Chondrocyte (in vitro differentiated cells): ENCODE measurements at regions not wholly inside any gene's neighbourhood (a gene's known extent, or its start where the extent isn't known, plus 50 kb on each side); places are given as distances from the start of the nearest gene placed in this dataset.
"Not testable (repeated sequence)": the region's sequence is repeated elsewhere in the genome, so short reads cannot be mapped to it uniquely, and the experiment has no call there.

ENCODE experiments used
- DNase-seq: peaks from one replicate; pipeline ENCODE4 v3.0.0; 2021; ENCODE audit warnings: mixed read lengths, low spot score
- H3K27ac Mint-ChIP-seq: one replicate; pipeline ENCODE4 v1.8.0; 2021; ENCODE audit warnings: mild to moderate bottlenecking, moderate library complexity, mixed read lengths; ENCODE audit not compliant: unreplicated experiment
- H3K27me3 Mint-ChIP-seq: 2 replicates; pipeline ENCODE4 v1.8.0; 2021; ENCODE audit warnings: low read depth, mixed read lengths
- H3K36me3 Mint-ChIP-seq: 2 replicates; pipeline ENCODE4 v1.8.0; 2021; ENCODE audit warnings: low read depth, mixed read lengths
- H3K4me1 Mint-ChIP-seq: 2 replicates; pipeline ENCODE4 v1.8.0; 2021; ENCODE audit warnings: low read depth, mild to moderate bottlenecking, mixed read lengths
- H3K4me3 Mint-ChIP-seq: one replicate; pipeline ENCODE4 v1.8.0; 2021; ENCODE audit warnings: mild to moderate bottlenecking, moderate library complexity, mixed read lengths; ENCODE audit not compliant: unreplicated experiment
- H3K9me3 Mint-ChIP-seq: 2 replicates; pipeline ENCODE4 v1.8.0; 2021; ENCODE audit warnings: low read depth, mixed read lengths
- CTCF ChIP-seq: fragments of 200-600 bp; sonication (generic); IDR thresholded peaks from 2 replicates; pipeline ENCODE4 v1.5.0; 2021; ENCODE audit warnings: antibody characterized with exemption, mild to moderate bottlenecking, moderate library complexity

- H3K9me3 Mint-ChIP-seq = no peaks in the 10 kb centered on the region
- DNase-seq = no peak
- no peak overlapping the region for H3K27ac Mint-ChIP-seq
- no peaks in the 10 kb centered on the region for H3K4me1 Mint-ChIP-seq
- H3K27me3 Mint-ChIP-seq = peaks cover 41% of the 10 kb centered on the region
- TF ChIP-seq CTCF = no peak
- no peaks in the 10 kb centered on the region for H3K36me3 Mint-ChIP-seq
- no peak overlapping the region for H3K4me3 Mint-ChIP-seq
Measured at GRCh38 chr2:175351512-175351911, 170.0 kb upstream of the ATP5MC3 start.

DNA sequence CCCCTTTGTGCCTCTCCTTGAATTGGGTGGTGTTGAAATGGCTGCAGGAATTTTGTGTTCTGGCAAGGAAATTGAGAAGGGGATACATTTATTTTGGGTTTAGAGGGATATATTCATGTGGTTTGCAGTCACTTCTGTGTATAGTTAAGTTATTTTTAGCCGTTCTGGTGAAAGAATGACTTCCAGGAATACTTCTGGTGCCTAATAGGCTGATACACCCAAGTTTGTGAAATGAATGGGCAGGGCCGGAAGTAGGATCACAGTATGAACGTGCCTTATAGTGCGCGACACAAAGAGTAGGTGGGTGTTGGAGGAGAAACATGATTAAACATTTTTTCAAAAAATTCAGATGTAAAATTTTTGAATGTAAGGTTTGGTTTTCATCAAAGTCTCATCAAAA, 168.6 kb upstream of the ATP5MC3 start:
- Mint-ChIP-seq H3K27ac (no peak overlapping the region), H3K27me3 (peaks cover 37% of the 10 kb centered on the region), H3K4me1 (no peaks in the 10 kb centered on the region), H3K4me3 (no peak overlapping the region), H3K9me3 (no peaks in the 10 kb centered on the region), H3K36me3 (no peaks in the 10 kb centered on the region)
- TF ChIP-seq CTCF = no peak
- DNase-seq = no peak

- H3K27me3 Mint-ChIP-seq = peaks cover 11% of the 10 kb centered on the region
- DNase-seq = no peak
- H3K27ac Mint-ChIP-seq = no peak overlapping the region
- H3K9me3 Mint-ChIP-seq = peaks cover 34% of the 10 kb centered on the region
- no peak overlapping the region for H3K4me3 Mint-ChIP-seq
- H3K36me3 Mint-ChIP-seq = peaks cover 2% of the 10 kb centered on the region
- TF ChIP-seq CTCF = no peak
- no peaks in the 10 kb centered on the region for H3K4me1 Mint-ChIP-seq
Measured at GRCh38 chr2:175342085-175342484, 160.6 kb upstream of the ATP5MC3 start.

DNA sequence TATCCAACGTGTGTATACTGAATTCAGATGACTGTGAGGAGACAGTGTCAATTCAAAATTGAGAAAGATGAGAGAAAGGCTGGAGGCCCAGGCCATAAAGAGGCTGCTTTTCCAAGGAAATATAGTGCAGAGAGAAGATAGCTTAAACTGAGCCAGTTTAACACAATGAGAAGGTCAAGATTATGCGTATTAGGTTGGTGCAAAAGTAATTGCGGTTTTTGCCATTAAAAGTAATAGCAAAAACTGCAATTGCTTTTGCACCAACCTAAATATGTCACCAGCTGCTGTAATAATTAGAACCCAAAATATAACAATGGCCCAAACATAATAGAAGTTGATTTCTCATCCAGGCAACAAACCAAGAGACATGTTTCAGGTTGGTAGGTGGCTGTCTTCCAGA, 148.7 kb upstream of the ATP5MC3 start:
- Mint-ChIP-seq H3K27me3 (peaks cover 5% of the 10 kb centered on the region), H3K4me1 (no peaks in the 10 kb centered on the region), H3K27ac (no peak overlapping the region), H3K36me3 (no peaks in the 10 kb centered on the region), H3K4me3 (no peak overlapping the region), H3K9me3 (peaks cover 21% of the 10 kb centered on the region)
- DNase-seq = no peak
- no peak for TF ChIP-seq CTCF

GRCh38 chr2:175326801-175327200, 145.3 kb upstream of the ATP5MC3 start:
- no peaks in the 10 kb centered on the region for H3K4me1 Mint-ChIP-seq
- no peak for TF ChIP-seq CTCF
- H3K9me3 Mint-ChIP-seq = peaks cover 20% of the 10 kb centered on the region
- H3K27ac Mint-ChIP-seq = no peak overlapping the region
- no peaks in the 10 kb centered on the region for H3K36me3 Mint-ChIP-seq
- no peak overlapping the region for H3K4me3 Mint-ChIP-seq
- H3K27me3 Mint-ChIP-seq = peaks cover under 1% of the 10 kb centered on the region
- DNase-seq = no peak

DNA sequence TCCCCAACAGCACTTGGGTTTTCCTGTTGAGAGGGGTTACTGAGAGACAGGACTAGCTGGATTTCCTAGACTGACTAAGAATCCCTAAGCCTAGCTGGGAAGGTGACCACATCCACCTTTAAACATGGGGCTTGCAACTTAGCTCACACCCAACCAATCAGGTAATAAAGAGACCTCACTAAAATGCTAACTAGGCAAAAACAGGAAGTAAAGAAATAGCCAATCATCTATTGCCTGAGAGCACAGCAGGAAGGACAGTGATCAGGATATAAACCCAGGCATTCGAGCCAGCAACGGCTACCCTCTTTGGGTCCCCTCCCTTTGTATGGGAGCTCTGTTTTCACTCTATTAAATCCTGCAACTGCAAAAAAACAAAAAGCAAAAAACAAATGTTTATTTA, 144.7 kb upstream of the ATP5MC3 start:
- not testable (repeated sequence) for H3K27ac Mint-ChIP-seq, H3K27me3 Mint-ChIP-seq, H3K36me3 Mint-ChIP-seq, H3K4me1 Mint-ChIP-seq, H3K4me3 Mint-ChIP-seq, DNase-seq
- peaks cover 20% of the 10 kb centered on the region for H3K9me3 Mint-ChIP-seq
